HepG2 (cell line): ENCODE measurements at regions not wholly inside any gene's neighbourhood (a gene's known extent, or its start where the extent isn't known, plus 50 kb on each side); places are given as distances from the start of the nearest gene placed in this dataset.

Experiments
- ATAC-seq: fragments of 200-7000 bp; cut with Tn5 transposase; 3 replicates; pipeline ENCODE4 v1.9.1; 2020; ENCODE audit warnings: mild to moderate bottlenecking, moderate library complexity
- BruUV-seq: library from RNA; stranded (reverse); fragments of 400-500 nt; replicated peaks from 2 replicates; lab custom pipeline; 2021; lab: Mats Ljungman, UMichigan
- CTCF ChIA-PET: fragments of 300-600 bp; formaldehyde crosslinking; extraction: SDS; loops from one replicate; lab custom pipeline; 2021; ENCODE audit warnings: low total read pairs, inconsistent platforms, low intra/inter-chr PET ratio; lab: Yijun Ruan, JAX
- POLR2A ChIA-PET: fragments of 350-600 bp; sonication (Branson Sonifier 250); formaldehyde crosslinking; loops from one replicate; lab custom pipeline; 2020; ENCODE audit warnings: antibody characterized with exemption, inconsistent platforms; lab: Yijun Ruan, JAX
- DNase-seq: peaks from one replicate; pipeline ENCODE4 v3.0.0-alpha.2; 2015; ENCODE audit warnings: low spot score
- FAIRE-seq: peaks from 3 replicates; lab custom pipeline; 2011; peaks lifted over from hg19 to GRCh38; lab: Jason Lieb, UNC
- H2AFZ ChIP-seq: one replicate; pipeline ENCODE4 v1.6.1; 2011; ENCODE audit warnings: low read length, inconsistent platforms
- H3K27ac ChIP-seq: fragments of 300-600 bp; 3 replicates; pipeline ENCODE4 v1.8.0; 2011; ENCODE audit warnings: mixed run types, mild to moderate bottlenecking, mixed read lengths, low read length, inconsistent platforms; ENCODE audit not compliant: insufficient read depth; ENCODE audit errors: extremely low read length
- H3K27me3 ChIP-seq, 2 experiments: fragments of 200-600 bp in 1 of 2; 2 replicates in 1 of 2; 3 replicates in 1 of 2; pipeline versions ENCODE4 v1.6.0 to v1.8.0; 2011; ENCODE audit warnings: low read length in 2 of 2, mild to moderate bottlenecking in 2 of 2, moderate library complexity in 2 of 2, inconsistent platforms in 1 of 2; ENCODE audit not compliant: insufficient read depth in 2 of 2, control insufficient read depth in 1 of 2
- H3K36me3 ChIP-seq, 2 experiments: fragments of 200-600 bp in 1 of 2; replicated peaks in 1 of 2; 2 replicates in 1 of 2; 3 replicates in 1 of 2; pipeline versions ENCODE4 v1.5.1 to v1.8.0; 2011; ENCODE audit warnings: low read length in 2 of 2, inconsistent platforms in 1 of 2; ENCODE audit not compliant: insufficient read depth in 2 of 2, control insufficient read depth in 1 of 2
- H3K4me1 ChIP-seq: 2 replicates; pipeline ENCODE4 v1.5.1; 2012; ENCODE audit warnings: low read length, inconsistent platforms; ENCODE audit not compliant: insufficient read depth
- H3K4me2 ChIP-seq: 2 replicates; pipeline ENCODE4 v1.6.0; 2011; ENCODE audit warnings: low read depth, low read length, inconsistent platforms
- H3K4me3 ChIP-seq, 3 experiments: fragments of 200-600 bp in 1 of 3; sonication (generic), shearing (Covaris generic) in 1 of 3; replicated peaks in 1 of 3; 2 replicates each; pipeline ENCODE4 v1.5.1; 2011 to 2016; ENCODE audit warnings: low read length in 3 of 3, inconsistent platforms in 2 of 3, low read depth in 2 of 3, mild to moderate bottlenecking in 2 of 3, control low read depth in 1 of 3, mixed read lengths in 1 of 3; ENCODE audit not compliant: insufficient read depth in 1 of 3
- H3K79me2 ChIP-seq: one replicate; pipeline ENCODE4 v1.6.1; 2011; ENCODE audit warnings: low read length, inconsistent platforms; ENCODE audit not compliant: insufficient read depth
- H3K9ac ChIP-seq: 2 replicates; pipeline ENCODE4 v1.6.0; 2011; ENCODE audit warnings: mild to moderate bottlenecking, low read depth, low read length, inconsistent platforms; ENCODE audit not compliant: insufficient read depth
- H3K9me3 ChIP-seq: 2 replicates; pipeline ENCODE4 v1.5.1; 2012; ENCODE audit warnings: mild to moderate bottlenecking, low read length
- H4K20me1 ChIP-seq: 2 replicates; pipeline ENCODE4 v1.6.0; 2011; ENCODE audit warnings: inconsistent platforms, mild to moderate bottlenecking, low read length, moderate library complexity; ENCODE audit not compliant: insufficient read depth
- DPF2 ChIP-seq: sonication (generic); formaldehyde crosslinking; IDR thresholded peaks from 2 replicates; pipeline ENCODE4 v1.4.0; 2020; ENCODE audit warnings: mild to moderate bottlenecking, low read depth, missing genetic modification reagents, borderline replicate concordance
- EEA1 ChIP-seq: sonication (generic); formaldehyde crosslinking; IDR thresholded peaks from 2 replicates; pipeline ENCODE4 v1.5.1; 2020; ENCODE audit warnings: mild to moderate bottlenecking, missing genetic modification reagents, borderline replicate concordance
- NR1H2 ChIP-seq: sonication (generic); formaldehyde crosslinking; IDR thresholded peaks from 2 replicates; pipeline ENCODE4 v1.8.1; 2022; ENCODE audit warnings: low read depth, missing genetic modification reagents, borderline replicate concordance
- PLSCR1 ChIP-seq: sonication (generic); formaldehyde crosslinking; IDR thresholded peaks from 2 replicates; pipeline ENCODE4 v1.5.0; 2020; ENCODE audit warnings: missing genetic modification reagents, mild to moderate bottlenecking, borderline replicate concordance
- PRDM10 ChIP-seq: sonication (generic); formaldehyde crosslinking; IDR thresholded peaks from 2 replicates; pipeline ENCODE4 v1.4.0; 2020; ENCODE audit warnings: low read depth, missing genetic modification reagents
- ZNF563 ChIP-seq: sonication (generic); formaldehyde crosslinking; IDR thresholded peaks from 2 replicates; pipeline ENCODE4 v1.8.0; 2022; ENCODE audit warnings: mild to moderate bottlenecking, moderate library complexity, missing genetic modification reagents
- WGBS: methylation state at CpG from one replicate; pipeline ENCODE4 v1.1.6; 2017; ENCODE audit warnings: low lambda C conversion rate; 5-methylcytosine and 5-hydroxymethylcytosine counted together
- in situ Hi-C: cut with HindIII; loops from 2 replicates; pipeline ENCODE4 v1.10.0; 2017; ENCODE audit warnings: low pct_unique_long_range_greater_than_20kb; ENCODE audit not compliant: extremely low pct_ligation_motif_present
- intact Hi-C: fragments of 100-400 bp; cut with micrococcal nuclease; formaldehyde crosslinking; loops from one replicate; pipeline ENCODE4 v1.10.0; 2022; ENCODE audit not compliant: unreplicated experiment
- TF ChIP-seq, protein P1 (sequence below): sonication (generic); formaldehyde crosslinking; IDR thresholded peaks from 2 replicates; pipeline ENCODE4 v1.4.0; 2020; ENCODE audit warnings: mild to moderate bottlenecking, low read depth, missing genetic modification reagents
- TF ChIP-seq, protein P2 (sequence below): sonication (generic); formaldehyde crosslinking; conservative IDR thresholded peaks from 2 replicates; pipeline ENCODE4 v1.8.0; 2022; ENCODE audit warnings: missing genetic modification reagents
- TF ChIP-seq, protein P3 (sequence below): sonication (generic); formaldehyde crosslinking; IDR thresholded peaks from 2 replicates; pipeline ENCODE4 v1.8.0; 2022; ENCODE audit warnings: mild to moderate bottlenecking, missing genetic modification reagents
- TF ChIP-seq, protein P4 (sequence below): IDR thresholded peaks from 2 replicates; pipeline ENCODE4 v1.6.1; 2016; ENCODE audit warnings: mild to moderate bottlenecking, missing biosample characterization, missing genetic modification reagents

DNA sequence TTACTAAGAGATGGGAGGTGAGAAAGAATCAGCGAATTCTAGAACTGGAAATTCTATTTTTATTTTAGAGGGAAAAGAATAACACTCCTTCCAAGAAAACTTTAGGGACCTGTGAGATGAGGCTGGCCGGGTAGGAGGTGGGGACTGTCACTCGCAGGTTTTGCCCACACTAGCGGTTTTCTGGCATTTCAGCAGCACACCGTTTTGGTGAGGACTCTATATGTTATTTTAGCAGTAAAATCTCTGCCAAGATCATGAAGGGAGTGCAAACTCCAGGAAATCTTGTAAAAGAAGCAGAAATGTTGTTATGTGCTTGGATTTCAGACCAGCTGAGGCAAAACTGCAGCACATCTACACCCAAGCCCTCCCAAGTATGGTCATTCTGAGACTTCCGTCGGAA is 470.6 kb downstream of the PSAT1 start:
- ATAC-seq (no peak), FAIRE-seq (no peak), DNase-seq (no peak)
- intact Hi-C loops: no loop called here
- H3K36me3 ChIP-seq: no peaks in the 10 kb centered on the region
- no peaks in the 10 kb centered on the region for H3K9me3 ChIP-seq
- H3K79me2 ChIP-seq: no peaks in the 10 kb centered on the region
- WGBS: 29% methylated on average over 7 of the region's 7 CpGs
- ChIA-PET CTCF (no interaction called here), POLR2A (no interaction called here)
- H3K27ac ChIP-seq: no peak overlapping the region
- BruUV-seq: no TSS peak
- no peaks in the 10 kb centered on the region for H4K20me1 ChIP-seq
- H2AFZ ChIP-seq: no peak overlapping the region
- in situ Hi-C loops: no loop called here
- H3K27me3 ChIP-seq: no peaks in the 10 kb centered on the region
- H3K4me2 ChIP-seq: no peak overlapping the region
- H3K9ac ChIP-seq: no peak overlapping the region
- no peak overlapping the region for H3K4me3 ChIP-seq
- no peaks in the 10 kb centered on the region for H3K4me1 ChIP-seq
- TF ChIP-seq, protein P1, sequence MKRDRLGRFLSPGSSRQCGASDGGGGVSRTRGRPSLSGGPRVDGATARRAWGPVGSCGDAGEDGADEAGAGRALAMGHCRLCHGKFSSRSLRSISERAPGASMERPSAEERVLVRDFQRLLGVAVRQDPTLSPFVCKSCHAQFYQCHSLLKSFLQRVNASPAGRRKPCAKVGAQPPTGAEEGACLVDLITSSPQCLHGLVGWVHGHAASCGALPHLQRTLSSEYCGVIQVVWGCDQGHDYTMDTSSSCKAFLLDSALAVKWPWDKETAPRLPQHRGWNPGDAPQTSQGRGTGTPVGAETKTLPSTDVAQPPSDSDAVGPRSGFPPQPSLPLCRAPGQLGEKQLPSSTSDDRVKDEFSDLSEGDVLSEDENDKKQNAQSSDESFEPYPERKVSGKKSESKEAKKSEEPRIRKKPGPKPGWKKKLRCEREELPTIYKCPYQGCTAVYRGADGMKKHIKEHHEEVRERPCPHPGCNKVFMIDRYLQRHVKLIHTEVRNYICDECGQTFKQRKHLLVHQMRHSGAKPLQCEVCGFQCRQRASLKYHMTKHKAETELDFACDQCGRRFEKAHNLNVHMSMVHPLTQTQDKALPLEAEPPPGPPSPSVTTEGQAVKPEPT: no peak
- TF ChIP-seq PRDM10 (CRISPR knock-in tag) (no peak), DPF2 (CRISPR knock-in tag) (no peak), NR1H2 (CRISPR knock-in tag) (no peak), PLSCR1 (no peak), ZNF563 (CRISPR knock-in tag) (no peak), EEA1 (CRISPR knock-in tag) (no peak)
- TF ChIP-seq, protein P2, sequence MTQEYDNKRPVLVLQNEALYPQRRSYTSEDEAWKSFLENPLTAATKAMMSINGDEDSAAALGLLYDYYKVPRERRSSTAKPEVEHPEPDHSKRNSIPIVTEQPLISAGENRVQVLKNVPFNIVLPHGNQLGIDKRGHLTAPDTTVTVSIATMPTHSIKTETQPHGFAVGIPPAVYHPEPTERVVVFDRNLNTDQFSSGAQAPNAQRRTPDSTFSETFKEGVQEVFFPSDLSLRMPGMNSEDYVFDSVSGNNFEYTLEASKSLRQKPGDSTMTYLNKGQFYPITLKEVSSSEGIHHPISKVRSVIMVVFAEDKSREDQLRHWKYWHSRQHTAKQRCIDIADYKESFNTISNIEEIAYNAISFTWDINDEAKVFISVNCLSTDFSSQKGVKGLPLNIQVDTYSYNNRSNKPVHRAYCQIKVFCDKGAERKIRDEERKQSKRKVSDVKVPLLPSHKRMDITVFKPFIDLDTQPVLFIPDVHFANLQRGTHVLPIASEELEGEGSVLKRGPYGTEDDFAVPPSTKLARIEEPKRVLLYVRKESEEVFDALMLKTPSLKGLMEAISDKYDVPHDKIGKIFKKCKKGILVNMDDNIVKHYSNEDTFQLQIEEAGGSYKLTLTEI: no peak
- TF ChIP-seq, protein P3, sequence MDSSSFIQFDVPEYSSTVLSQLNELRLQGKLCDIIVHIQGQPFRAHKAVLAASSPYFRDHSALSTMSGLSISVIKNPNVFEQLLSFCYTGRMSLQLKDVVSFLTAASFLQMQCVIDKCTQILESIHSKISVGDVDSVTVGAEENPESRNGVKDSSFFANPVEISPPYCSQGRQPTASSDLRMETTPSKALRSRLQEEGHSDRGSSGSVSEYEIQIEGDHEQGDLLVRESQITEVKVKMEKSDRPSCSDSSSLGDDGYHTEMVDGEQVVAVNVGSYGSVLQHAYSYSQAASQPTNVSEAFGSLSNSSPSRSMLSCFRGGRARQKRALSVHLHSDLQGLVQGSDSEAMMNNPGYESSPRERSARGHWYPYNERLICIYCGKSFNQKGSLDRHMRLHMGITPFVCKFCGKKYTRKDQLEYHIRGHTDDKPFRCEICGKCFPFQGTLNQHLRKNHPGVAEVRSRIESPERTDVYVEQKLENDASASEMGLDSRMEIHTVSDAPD (CRISPR knock-in tag): no peak
- TF ChIP-seq, protein P4, sequence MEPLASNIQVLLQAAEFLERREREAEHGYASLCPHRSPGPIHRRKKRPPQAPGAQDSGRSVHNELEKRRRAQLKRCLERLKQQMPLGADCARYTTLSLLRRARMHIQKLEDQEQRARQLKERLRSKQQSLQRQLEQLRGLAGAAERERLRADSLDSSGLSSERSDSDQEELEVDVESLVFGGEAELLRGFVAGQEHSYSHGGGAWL (CRISPR knock-in tag): no peak
